Activated CD8-positive, alpha-beta memory T cell treated with anti-CD3 and anti-CD28 coated beads for 36 hours (primary cell): ENCODE measurements at regions not wholly inside any gene's neighbourhood (a gene's known extent, or its start where the extent isn't known, plus 50 kb on each side); places are given as distances from the start of the nearest gene placed in this dataset.
"Not testable (repeated sequence)": the region's sequence is repeated elsewhere in the genome, so short reads cannot be mapped to it uniquely, and the experiment has no call there.

Experiments used
- CTCF ChIA-PET: fragments of 350-600 bp; sonication (Branson Sonifier 250); formaldehyde crosslinking; loops from one replicate; lab custom pipeline; 2021; ENCODE audit warnings: antibody characterized with exemption; lab: Charles Lee
- POLR2A ChIA-PET: fragments of 350-600 bp; sonication (Branson Sonifier 250); formaldehyde crosslinking; loops from one replicate; lab custom pipeline; 2021; ENCODE audit warnings: antibody characterized with exemption; lab: Charles Lee

- CTCF ChIA-PET, result no interaction called here
- POLR2A ChIA-PET, result interaction anchor here (0.5 kb wide), 1 partner anchor 60 kb away, joined by 3 read pairs; no protein-coding TSS in a partner anchor
These were observed 121.6 kb downstream of the CD164 start for GRCh38 chr6:109260701-109261100.

GRCh38 chr6:109260126-109260525, 122.1 kb downstream of the CD164 start:
- ChIA-PET CTCF (no interaction called here), POLR2A (no interaction called here)

GRCh38 chr6:109258129-109258528, 124.1 kb downstream of the CD164 start:
- POLR2A ChIA-PET, result no interaction called here
- CTCF ChIA-PET, result no interaction called here

DNA sequence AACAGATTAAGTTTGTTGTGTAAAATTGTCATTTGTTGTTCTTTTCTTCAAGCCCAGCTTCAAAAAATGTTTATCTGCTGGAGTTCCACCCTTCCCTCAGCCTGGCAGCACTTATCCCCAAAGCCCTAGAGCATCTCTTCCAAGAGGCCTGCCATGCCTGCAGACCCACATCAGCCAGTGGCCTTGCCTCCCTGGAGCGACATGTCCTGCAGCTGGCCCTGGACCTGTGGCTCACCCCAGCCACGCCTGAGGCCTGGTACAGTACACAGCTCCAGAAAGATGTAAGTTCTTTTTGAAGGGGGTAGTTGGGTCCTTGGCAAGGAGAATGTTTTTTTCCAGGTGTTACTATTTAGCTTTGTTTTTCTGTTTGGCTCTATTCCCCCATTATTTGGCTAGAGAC, 124.8 kb downstream of the CD164 start:
- CTCF ChIA-PET, result interaction anchor here (0.6 kb wide), 1 partner anchor 14 kb away, joined by 4 read pairs; no protein-coding TSS in a partner anchor

DNA sequence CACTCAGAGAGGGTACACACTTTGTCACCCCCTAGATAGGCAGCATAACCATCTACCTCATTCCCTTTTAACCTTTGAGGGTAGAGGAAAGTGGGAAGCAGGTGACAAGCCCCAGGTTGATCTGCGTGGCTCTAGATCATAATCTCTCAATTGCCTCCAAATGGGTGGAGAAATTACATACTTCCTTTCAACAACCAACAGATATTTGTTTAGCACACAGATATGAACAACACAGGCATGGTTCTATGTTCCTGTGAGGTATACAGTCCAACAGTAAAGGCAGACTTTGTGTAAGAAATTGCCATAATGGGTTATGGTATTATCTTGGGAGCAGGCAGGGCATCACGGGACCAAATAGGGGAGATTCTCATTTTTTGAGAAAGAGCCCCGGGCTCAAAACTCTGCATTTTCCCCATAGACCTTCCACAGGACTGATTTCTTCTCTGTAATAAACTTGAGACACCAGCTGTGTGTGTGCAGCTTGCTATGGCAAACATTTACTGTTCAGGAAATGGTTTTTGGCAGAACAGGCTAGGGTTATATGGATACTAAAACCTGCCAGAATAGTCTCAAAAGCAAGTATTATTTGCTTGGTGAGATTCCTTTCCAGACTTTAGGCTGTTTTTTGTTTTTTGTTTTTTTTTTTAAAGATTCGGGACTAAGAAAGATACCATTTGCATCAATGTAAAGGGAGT, 126.2 kb downstream of the CD164 start:
- POLR2A ChIA-PET, result no interaction called here
- CTCF ChIA-PET, result no interaction called here

More for the DNA sequence above, 124.8 kb downstream of the CD164 start:
- POLR2A ChIA-PET, result no interaction called here

DNA sequence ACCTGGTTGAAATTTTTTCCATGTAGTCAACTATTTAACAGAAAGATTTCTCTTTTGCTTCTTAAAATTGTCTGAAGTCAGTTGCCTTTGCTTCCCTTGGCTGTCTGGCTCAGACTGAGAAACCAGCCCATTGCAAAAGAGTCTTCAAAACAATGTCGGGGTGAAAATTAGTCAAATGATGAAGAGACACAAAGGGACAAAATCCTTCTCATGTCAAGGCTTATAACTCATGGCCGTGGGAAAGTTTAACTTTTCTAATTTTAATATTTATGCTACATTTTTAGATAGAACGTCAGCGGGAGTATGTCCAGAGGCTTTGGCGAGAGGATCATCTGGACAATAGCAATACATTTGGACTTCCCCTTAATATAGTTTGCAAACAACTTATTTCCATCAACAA, 127.2 kb downstream of the CD164 start:
- POLR2A ChIA-PET, result no interaction called here
- CTCF ChIA-PET, result no interaction called here

DNA sequence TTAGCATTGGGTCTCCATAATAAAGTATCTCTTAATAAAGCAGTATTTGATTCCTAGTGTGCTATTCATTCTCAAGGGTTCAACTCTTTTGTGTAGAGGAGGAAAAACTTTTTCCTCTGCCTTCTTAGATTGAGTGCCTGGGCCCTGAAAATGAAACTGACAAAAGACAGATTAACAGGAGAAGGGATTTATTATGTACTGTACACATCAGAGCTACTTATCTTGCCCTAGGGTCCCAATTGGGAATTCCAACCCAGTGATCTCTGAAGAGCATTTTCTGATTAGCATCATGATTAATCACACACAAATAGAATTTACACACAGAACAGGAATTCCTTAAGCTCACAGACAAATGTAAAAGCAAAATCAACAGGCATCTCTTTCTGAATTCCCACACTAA, 128.9 kb downstream of the CD164 start:
- POLR2A ChIA-PET, result no interaction called here
- CTCF ChIA-PET, result no interaction called here

DNA sequence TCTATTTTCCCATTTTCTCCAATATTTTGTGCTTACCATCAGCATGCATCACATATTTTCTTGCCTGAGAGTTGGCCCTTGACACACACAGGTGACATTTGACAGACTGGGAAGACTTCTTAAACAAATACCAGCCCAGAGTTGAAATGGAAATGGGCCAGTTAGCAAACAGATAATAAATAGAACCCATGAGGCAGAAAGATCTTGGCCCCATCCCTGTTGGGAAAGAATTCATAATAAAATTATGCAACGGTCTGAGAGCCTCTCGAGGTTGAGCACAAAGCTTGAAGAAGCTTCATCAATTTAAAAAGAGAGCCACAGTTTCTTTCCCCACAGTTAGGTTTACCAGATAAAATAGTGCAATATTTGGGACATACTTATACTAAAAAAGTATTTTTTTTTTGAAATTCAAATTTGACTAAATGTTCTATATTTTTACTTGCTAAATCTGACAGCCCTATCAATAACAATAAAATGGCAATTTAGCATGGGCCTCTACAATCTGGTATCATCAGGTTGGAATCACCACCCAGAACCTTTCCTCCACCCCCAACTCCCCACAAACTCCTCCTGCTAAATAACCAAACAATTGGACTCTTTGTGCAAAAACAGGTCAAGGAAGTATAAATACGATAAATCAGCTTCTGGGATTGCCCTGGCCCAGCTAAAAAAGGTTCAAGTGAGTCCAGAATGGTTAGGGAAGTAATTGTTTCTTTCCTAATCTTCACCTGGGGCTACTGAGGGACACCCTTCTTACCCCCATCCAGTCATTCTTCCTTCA, 129.8 kb downstream of the CD164 start:
- POLR2A ChIA-PET, result no interaction called here
- CTCF ChIA-PET, result no interaction called here

GRCh38 chr6:109251839-109252238, 130.4 kb downstream of the CD164 start:
- CTCF ChIA-PET, result no interaction called here
- POLR2A ChIA-PET, result no interaction called here

- POLR2A ChIA-PET, CTCF ChIA-PET: not testable (repeated sequence)
These were observed 131.6 kb downstream of the CD164 start for GRCh38 chr6:109250544-109251156.

DNA sequence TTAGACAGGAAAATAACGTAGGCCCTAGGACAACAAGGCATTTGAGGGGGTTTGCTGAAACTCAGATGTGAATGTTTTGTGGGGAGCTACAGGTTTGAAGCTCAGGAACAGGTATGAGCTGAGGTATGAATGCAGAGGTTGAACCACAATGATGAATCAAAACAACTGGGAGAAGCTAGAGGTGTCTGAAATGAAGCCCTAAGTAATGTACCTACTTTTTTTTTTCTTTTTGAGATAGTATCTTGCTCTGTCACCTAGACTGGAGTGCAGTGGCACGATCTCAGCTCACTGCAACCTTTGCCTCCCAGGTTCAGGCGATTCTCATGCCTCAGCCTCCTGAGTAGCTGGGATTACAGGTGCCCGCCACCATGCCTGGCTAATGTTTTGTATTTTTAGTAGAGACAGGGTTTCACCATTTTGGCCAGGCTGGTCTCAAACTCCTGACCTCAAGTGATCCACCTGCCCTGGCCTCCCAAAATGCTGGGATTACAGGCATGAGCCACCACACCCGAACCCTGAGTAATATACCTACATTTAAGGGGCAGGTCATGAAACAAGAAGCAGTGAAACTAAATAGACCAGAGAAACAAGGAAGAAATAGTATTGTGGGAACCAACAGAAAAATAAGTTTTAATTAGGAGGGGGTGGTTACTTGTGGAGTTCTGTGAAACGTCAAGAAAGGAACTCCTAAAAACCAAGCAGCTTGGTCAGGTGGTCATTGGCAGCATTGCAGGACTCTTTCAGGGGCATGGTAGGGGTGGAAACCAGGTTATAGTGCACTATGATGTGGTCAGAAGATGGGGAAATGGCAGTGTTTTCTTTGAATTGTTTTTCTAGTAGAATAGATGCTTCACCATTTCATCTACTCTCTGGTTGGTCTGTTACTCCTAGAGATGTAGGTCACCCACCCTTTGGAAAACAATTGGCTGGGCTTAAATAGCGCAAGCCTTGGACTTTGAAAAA, 138.1 kb downstream of the CD164 start:
- CTCF ChIA-PET, result no interaction called here
- POLR2A ChIA-PET, result no interaction called here

DNA sequence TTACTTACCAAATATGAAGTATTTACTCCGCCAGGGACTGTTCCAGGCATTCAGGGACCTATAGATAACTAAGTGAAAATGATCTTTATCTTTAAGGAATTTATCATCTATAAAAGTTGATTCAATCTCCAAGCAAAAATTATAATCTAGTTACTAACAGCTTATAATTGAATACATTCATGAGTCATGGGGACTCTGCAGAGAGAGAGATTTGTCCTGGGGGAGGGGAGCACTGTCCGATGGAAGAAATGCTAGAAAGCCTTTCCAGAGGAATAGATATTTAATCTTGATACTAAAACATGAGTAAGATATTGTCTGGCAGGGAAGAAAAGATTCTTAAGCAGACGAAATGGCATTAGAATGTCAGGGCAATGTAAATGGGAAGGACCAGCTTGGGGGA, 139.3 kb downstream of the CD164 start:
- ChIA-PET CTCF (interaction anchor here (0.6 kb wide), 1 partner anchor 14 kb away, joined by 4 read pairs; no protein-coding TSS in a partner anchor), POLR2A (no interaction called here)

- CTCF ChIA-PET, result no interaction called here
- POLR2A ChIA-PET, result no interaction called here
These were observed 140.2 kb downstream of the CD164 start for GRCh38 chr6:109242029-109242428.

DNA sequence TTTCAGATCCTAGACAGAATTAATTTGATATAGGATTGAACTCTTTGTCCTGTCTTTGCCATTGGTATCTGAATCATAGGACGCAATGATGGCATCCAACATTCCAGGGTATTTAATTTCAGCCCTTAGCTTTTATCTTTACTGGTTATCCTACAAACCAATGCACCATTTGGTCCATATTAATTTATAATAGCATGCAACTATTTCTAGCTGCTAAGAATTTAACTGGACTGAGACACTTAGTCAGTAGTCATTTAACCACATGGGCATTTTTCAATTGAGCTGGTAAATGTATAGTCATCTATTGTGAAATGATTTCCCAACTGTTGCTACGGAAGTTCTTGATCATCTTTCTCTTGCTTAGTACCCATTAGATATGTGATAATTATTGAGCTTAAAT, 141.1 kb downstream of the CD164 start:
- CTCF ChIA-PET, result no interaction called here

DNA sequence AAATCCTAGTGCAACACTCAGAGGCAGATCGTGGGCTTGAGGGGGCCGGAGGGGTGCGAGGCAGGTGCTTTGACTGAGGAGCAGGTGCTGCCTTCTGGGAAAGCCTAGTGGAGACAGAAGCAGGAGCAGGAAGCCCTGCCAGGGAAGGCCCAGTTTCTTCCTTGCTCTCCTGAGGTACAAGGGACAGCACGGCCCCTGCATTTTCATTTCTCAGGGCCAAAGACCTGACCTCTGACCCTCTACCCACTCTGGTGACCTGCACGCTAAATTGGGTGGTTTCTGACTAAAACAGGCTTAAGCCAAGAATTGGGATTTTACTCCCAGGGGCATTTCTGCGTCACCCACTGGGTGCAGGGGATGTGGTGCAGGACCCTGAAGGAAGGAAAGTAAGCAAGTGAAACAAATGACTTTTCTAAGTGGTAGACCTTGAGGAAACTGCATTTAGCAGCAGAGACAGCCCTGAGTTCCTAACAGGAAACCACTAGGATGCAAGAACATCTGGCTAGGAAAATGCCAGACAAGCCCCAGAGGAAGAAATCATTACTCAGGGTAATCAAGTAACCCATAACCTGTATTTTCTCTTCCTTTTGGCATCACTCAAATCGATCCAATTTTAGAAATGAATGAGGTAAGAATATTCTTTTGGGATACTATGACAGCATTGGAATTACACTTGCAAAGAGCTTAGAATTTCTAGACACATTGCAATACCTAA, 141.7 kb downstream of the CD164 start:
- POLR2A ChIA-PET, result no interaction called here
- CTCF ChIA-PET, result no interaction called here

More for the DNA sequence above, 141.1 kb downstream of the CD164 start:
- POLR2A ChIA-PET, result no interaction called here

DNA sequence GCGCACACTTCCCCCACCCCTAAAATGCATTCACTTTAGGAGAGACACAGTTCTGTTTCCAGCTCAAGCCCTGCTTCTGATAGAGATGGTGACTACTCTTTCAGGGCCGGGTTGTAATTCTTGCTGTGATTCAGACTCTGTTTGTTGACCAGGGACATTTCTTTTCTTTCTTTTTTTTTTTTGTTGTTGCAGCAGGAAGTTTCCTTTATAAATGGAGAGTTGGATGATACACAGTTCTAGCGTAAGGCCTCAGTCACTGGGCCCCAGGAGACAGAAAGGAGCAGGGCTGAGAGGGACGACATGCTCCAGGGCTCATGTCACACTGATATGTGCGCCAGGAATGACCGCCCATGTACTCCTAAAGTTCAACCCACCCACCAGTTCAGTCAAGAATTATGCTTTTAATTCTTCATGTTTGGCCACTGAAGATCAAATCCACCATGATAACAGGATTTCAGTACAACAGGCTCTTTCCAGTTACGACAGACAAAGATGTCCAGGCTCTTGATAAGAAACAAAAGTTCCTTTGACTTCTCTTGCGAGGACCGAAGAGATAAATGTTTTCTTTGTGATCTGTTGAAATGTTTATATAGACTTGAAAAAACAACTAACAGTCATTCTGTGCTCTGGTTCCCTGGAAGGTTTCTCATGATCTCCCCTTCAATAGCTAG, 142.5 kb downstream of the CD164 start:
- ChIA-PET CTCF (no interaction called here), POLR2A (no interaction called here)

DNA sequence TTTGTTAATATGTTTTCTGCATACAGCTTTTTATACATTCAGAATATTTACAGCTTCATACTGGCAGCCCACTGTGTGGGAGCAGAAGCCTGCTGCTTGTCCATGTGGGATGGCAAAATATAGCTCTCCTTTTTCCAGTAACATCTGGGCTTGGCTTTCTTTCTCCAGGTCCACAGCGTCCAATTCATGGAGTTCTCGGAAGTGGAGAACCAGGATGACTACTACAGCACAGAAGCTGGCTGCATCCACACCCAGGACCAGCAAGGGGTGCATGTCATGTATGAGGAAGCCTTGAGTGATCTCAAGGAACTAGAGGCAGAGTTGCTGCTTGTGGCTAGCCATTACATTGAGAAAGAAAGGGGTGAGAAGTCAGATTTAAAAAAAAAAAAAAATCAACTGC, 143.1 kb downstream of the CD164 start:
- ChIA-PET CTCF (no interaction called here), POLR2A (interaction anchor here (0.5 kb wide), 1 partner anchor 1998 kb away, joined by 5 read pairs; no protein-coding TSS in a partner anchor)

DNA sequence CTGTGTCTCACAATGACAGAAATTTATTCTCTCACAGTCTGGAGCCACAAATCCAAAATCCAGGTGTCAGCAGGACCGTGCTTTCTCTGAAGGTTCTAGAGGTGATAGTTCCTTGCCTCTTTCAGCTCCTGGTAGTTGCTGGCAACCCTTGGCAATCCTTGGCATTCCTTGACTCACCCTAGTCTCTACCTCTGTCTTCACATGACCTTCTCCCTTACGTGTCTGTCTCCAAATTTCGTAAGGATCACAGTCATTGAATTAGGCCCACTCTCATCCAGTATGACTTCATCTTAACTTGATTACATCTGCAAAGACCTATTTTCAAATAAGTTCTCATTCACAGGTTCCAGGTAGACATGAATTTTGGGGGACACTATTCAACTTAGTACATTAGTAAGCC, 143.1 kb downstream of the CEP57L1 start:
- POLR2A ChIA-PET, result interaction anchor here (0.5 kb wide), 1 partner anchor 1997 kb away, joined by 5 read pairs; no protein-coding TSS in a partner anchor
- CTCF ChIA-PET, result no interaction called here
